Cardiac septum (tissue), 1 donor: ENCODE measurements at regions not wholly inside any gene's neighbourhood (a gene's known extent, or its start where the extent isn't known, plus 50 kb on each side); places are given as distances from the start of the nearest gene placed in this dataset.

Experiments
- DNase-seq: peaks from one replicate; pipeline ENCODE4 v3.0.0-alpha.2; 2020; ENCODE audit warnings: low spot score
- intact Hi-C: fragments of 100-400 bp; cut with DNase I; formaldehyde crosslinking; loops from one replicate; pipeline ENCODE4 v1.14.0; 2022
- donor health status: DM: no; HTN: no; CAD: no.

DNA sequence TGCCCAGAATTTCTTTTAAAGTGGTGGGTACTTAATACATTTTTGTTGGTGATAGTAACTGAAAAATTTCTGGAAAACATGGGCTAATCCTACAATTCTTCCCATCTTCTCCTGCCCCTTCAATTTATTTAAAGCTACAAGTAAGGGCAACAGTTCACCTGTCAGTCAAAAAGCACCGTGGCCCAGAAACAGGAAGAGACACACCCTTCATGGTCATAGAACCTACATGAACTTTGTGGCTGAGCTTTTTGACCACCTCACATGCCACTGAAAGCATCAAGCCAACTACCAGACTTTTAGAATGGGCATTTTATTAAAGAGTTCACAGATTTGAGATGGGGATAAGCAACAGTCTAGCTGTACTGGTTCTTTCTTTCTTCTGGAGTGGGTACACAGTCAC, 201.1 kb upstream of the CNR1 start:
- DNase-seq: no peak
- intact Hi-C loops: no loop called here

DNA sequence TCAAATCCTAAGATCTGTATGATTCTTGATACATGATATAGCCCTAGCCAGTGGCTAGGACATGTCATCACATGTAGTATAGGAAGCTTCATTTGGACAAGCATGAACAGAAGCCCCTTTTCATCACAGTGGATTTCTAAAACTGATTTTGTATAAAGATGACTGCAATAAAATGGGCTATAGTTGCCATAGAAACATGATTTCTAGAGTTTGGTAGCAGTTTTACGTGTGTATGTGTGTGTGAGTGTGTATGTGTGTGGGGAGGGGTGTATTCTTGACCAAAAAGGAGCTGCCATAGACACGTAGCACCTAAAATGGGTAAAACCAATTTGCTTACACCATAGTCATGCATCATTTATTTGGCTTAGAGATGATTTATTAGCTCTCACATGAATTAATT, 200.5 kb upstream of the CNR1 start:
- intact Hi-C loops: no loop called here
- no peak for DNase-seq

DNA sequence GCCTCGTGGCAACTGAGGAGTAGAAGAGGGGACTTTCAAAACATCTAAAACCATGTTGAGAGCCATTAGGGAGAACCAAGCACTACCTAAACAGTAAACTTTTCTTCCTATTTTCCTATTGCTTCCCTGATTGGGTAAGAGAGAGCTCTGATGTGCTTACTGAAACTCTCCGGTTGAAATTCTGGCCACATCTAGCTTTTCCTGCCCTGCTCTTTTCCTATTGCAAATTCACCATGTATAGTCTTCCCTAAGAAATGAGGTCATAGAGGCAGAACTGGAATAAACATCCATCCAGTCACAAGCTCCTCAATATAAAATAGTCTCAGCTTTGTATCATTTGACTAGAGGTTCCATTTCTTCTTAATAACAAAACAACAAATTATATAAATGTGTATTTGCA, 199.5 kb upstream of the CNR1 start:
- no peak for DNase-seq
- intact Hi-C loops: no loop called here

DNA sequence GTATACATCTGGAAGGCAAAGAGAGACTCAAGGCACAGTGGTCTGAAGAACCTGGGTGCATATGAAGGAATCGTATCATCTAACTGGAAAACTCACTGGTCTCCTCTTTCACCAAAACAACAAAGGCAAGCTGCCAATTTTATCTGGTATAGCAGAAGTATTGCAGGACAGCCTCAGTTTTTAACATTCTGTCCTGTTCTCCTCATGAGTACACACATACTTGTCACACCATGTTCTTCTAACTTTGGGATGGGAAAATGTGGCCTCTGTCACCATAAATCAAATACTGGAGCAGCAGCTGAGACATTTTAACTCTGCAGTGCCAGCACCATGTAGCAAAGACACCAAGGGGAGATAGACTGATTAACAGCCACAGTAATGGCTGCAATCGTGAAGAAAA, 199.1 kb upstream of the CNR1 start:
- intact Hi-C loops: no loop called here

DNA sequence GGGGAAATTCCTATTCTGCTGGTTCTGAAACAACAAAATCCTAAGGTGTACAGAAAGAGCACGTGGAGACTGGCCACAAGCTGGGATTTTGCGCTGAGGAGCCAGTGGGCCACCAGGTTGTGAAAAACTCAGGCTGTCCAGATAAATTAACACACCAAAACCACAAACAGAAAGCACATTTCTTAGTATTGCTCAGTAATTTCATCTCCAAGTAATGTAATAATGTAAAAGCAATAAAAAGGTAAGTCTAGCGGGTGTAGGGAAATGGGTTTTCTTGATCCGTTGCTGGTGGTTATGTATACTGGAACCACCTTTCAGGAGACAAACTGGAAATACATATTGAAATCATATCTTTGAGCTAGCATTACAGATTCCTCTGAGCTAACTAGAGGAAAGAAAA, 195.6 kb upstream of the CNR1 start:
- no peak for DNase-seq
- intact Hi-C loops: no loop called here

More for the DNA sequence above, 199.1 kb upstream of the CNR1 start:
- no peak for DNase-seq

- intact Hi-C loops: no loop called here
- no peak for DNase-seq
Measured at GRCh38 chr6:88361298-88361697, 195.2 kb upstream of the CNR1 start.

DNA sequence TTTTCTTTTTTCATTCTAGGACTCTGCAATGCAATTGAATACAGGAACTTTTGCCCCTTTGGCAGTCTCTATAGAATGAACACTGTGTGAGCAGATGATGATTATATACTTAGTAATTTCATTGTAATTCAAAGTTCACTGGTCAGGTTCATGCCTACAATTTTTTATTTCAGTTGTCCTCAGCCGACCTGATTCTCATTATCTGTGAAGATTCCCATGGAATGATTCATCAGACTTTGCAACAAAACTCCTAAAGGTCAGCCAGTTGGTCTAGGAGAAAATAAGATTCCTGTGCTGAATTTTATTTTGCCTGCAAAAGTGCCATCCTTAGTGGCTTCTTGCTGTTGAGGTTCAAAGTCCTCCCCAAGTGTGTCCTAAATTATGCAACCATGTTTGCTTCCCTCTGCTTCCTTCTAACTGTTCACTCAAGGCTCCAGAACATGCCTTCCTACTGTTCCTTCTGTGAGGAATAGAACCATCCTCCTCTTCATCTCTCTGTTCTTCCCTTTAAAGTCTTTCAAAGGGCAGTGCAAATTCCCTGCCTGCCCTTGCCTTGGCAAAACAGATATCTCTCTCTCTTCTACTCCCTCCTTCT, 194.2 kb upstream of the CNR1 start:
- no peak for DNase-seq
- intact Hi-C loops: no loop called here

GRCh38 chr6:88359530-88360202, 193.5 kb upstream of the CNR1 start:
- DNase-seq: no peak
- intact Hi-C loops: no loop called here

DNA sequence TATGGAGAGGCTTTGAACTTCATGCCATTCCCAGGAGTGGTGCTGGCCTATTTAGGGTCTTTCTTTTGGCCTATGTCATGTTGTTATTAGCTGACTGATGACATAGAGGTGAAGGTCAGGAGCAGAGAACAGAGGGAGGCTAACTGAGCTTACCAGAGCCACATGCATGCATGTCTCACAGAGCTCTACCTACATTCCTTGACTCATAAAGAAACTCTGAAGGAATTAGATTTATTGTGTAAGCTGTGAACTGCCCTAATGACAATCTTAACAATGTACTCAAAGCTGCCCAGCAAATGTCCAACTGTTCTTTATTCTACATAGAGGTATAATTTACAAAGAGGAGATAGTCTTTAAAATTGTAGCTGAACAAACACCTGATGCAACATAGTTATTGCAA, 192.7 kb upstream of the CNR1 start:
- intact Hi-C loops: no loop called here
- DNase-seq: no peak

DNA sequence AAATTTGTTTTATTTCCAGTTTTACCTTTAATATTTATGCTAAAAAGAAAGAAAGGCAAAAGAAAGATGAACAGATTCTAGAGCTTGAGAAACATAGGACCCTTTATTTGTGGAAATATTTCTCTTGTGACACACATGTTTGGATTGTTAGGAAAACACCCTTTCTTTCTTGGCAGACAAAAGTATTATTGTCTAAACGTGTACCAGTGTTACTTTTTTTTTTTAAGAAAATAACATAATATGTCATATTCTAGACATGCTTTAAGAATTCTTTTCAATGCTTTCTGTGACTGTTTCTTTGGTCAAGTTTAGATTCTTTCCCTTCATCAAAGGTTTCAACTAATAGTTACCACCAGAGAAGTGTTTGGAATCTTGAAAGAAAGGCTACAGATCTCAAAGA, 183.4 kb upstream of the CNR1 start:
- DNase-seq: no peak
- intact Hi-C loops: no loop called here

DNA sequence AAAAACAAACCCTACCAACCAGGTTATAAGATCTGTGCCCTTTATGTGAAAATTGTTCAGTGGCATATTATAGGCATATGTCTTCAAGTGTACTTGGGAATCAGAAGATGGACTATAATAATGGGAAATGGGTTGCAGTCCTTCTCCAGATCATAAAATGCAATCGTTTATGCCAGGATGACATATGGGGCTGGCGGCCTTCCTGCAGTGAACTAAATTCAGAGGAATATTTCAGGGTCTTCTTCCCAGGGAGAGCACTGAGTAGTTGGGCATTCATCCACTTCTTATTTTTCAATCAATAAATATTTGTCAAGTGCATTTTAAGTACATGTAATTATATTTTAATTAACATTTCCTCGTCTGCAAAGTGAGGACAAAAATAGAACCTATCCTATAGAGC, 176.2 kb upstream of the CNR1 start:
- intact Hi-C loops: no loop called here
- no peak for DNase-seq

DNA sequence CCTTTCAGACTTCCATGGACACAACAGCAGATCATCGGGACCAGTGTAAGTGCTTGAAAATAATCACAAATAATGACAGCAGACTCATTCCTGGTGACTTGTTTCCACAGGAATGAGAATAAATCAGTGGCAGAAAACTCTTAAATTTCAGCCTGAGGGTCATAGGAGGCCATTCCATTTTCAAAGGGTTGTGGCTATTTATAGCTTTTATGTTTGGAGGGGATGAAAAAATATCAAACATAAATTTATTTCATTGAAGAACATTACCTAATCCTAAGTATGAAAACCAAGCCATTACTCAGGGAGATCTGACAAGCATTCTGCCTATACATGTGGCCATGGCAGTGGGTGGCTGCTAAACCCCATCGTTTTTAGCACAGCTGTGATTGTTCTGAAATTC, 173.6 kb upstream of the CNR1 start:
- intact Hi-C loops: no loop called here
- no peak for DNase-seq

DNA sequence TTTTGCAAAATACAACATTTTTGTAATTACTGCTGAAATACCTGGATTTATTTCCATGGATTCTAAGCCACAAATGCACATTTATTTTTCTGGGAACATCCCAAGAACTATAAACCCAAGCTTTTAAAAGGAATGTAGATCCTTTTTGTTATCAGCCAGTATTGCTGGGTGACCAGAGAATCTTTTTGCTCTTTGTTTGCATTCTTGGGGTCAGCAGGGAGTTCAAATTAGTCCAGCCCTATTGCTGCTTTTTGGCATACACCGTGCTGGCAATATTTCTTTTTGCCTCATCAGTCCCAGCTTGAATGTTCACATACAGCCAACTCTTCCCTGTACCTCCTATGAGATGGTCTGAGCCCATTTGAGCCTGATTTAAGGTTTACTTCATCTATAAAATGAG, 155.2 kb upstream of the CNR1 start:
- no peak for DNase-seq
- intact Hi-C loops: no loop called here

GRCh38 chr6:88311561-88311960, 145.4 kb upstream of the CNR1 start:
- intact Hi-C loops: no loop called here
- DNase-seq: no peak

DNA sequence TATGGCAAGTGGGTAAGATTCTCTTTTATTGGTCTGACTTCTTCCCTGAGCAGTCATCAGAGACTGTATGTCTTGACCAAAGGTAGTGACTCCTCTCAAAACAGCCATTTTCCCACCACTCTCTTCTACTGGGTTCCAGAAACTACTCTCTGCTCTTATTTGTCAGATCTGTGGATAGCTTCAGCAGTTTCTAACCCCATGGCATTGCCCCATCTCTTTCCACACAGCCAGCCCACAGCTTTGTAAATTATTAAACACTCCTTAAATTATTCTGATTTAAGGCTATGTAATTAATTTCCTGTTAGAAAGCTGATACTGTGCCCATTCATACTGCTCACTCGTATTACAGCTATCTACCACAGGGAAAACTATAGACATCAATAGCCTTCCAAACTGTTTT, 138.4 kb upstream of the CNR1 start:
- DNase-seq: no peak
- intact Hi-C loops: no loop called here

DNA sequence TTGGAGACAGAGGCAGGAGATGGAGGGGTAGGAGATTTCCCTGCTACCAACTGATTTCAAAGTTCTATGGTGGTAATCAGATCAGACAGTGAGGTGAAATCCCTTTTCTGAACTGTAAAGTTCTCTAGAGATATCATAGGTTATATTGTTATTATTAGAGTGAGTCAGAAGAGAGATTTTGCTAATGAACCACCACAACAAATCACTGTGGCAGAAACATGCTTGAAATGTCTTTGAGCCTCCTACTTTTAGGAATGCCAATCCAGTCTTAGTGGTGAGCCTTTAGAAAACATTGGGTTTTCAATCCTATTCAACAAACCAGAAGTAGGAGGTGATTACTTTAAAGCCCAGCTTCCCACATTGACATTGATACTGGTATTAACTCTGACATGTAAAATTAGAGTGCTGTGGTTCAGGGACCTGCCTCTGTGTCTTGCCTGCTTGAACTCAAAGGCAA, 136.7 kb upstream of the CNR1 start:
- no peak for DNase-seq
- intact Hi-C loops: no loop called here

DNA sequence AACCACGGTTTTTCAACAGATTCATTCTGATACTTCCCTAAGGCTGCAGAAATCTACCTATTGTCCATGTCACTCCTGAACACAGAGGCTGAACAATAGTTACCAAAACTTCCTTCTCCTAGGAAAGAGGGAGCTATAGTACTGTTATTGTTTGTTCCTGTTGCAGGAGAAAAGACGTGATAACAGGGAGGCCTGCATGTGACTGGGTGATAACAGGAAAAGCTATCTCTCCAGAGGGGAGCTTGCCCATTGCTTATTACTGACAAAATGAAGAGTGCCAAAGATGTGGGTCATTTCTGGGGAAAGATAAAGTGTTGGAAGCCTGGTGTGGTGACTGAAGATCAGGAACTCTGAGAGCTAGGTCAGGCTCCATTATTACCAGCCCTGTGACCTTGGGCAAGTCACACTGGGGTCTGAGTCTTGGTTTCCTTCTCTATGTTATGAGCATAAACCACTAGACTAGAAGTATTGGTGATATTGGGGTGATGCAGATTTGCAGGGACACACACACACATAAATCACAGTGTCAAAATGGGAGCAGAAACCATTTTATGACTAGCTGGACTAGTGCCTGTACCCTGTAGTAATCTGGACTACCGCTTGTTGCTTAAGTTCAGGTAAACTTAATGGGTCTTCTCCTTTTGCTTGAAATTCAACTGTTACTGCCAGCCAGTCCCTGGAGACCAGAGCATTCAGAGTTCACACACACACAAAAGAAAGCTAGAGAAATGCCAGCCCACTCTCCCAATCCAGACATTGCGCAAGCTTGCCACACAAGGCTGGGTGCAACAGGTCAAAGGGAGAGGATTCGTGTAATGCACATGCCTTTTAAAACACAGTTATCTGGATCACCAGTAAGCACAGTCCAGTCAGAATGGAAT, 136.0 kb upstream of the CNR1 start:
- no peak for DNase-seq
- intact Hi-C loops: no loop called here

DNA sequence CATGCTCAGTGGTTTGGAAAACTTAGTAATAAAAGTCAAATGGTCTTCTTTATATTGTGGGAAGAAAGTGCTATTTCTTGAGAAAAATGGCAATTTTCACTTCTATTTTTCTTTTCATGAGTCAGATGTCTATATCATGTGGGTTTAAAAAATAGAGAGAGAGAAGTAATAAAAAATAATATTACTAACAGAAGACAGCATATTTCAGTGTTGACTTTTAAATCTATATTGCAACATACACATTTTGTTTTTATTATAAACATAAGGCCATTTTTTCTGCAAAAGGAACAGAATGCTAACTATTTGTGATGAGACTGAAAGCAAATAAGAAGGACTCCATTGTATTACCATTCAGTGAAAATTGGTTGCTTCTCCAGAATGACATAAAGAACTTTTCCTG, 135.1 kb upstream of the CNR1 start:
- intact Hi-C loops: no loop called here
- DNase-seq: no peak

DNA sequence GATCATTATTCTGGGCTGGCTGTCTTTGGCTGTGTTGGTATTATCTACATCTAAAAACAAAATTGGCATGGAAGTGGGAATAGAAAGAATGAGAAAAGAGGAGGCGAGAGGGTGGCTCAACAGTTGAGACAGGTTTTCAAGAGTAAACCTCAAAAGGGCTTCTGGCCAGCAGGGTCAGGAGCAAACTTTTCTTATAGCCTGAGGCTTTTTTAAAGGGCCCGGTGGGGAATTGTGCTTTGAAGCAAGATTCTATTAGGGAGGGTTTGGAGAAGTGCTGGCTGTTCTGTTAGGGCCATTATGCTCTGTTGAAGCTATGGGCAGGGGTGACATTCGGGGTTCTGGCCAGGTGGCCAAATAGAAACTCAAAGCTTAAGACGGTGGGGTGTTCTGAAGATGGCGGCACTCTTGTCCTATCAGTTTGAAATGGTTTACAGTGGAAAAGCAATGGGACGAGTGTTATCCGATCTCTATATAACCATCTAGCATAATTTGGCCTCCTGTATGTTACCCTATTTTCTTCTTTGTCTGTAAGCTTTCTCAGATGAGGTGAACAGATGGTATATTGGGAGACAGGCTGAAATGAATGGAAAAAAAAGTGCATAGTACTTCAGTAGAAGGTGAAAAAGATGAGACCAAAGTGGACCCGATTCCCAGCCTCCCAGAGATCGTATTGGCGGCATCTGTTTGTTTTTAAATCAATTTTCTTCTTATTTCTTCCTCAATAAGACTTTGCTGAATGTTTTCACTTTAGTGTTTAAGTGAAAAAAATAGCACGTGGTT, 132.1 kb upstream of the CNR1 start:
- intact Hi-C loops: no loop called here
- DNase-seq: no peak

DNA sequence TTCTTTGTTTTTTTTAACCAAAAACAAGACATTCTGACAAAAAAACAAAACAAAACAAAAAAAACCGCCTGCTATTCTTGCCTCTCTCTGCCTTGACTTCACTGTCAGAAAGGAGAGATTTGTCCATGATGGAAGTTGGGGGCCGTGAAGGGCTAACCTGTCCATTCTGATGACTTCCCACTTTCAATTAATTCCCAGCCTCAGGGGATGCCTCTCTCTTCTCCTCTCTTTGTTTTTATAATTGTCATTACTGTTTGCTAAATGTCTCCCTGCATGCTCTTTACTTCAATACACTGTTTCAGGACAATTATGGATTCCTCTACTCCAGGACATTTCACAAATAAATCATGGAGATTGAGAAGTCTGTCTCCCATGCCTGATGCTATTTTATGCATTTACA, 130.5 kb upstream of the CNR1 start:
- no peak for DNase-seq
- intact Hi-C loops: no loop called here
